Trophoblast cell (in vitro differentiated cells and primary cell): ENCODE measurements at regions not wholly inside any gene's neighbourhood (a gene's known extent, or its start where the extent isn't known, plus 50 kb on each side); places are given as distances from the start of the nearest gene placed in this dataset.

Experiments
- DNase-seq, 2 donors: peaks; one replicate each; pipeline ENCODE4 v3.0.0-alpha.2; 2016
- H2AFZ ChIP-seq: 2 replicates; pipeline ENCODE4 v1.6.1; 2013; ENCODE audit warnings: low read length, moderate library complexity, mild to moderate bottlenecking; ENCODE audit not compliant: insufficient read depth, poor library complexity
- H2AK5ac ChIP-seq: 2 replicates; pipeline ENCODE4 v1.6.1; 2013; ENCODE audit warnings: mild to moderate bottlenecking, low read length
- H2BK120ac ChIP-seq: 2 replicates; pipeline ENCODE4 v1.6.1; 2013; ENCODE audit warnings: low read length, mild to moderate bottlenecking, moderate library complexity; ENCODE audit not compliant: insufficient read depth, poor library complexity
- H2BK12ac ChIP-seq: 2 replicates; pipeline ENCODE4 v1.6.1; 2013; ENCODE audit warnings: mild to moderate bottlenecking, low read length, moderate library complexity
- H2BK5ac ChIP-seq: 2 replicates; pipeline ENCODE4 v1.6.1; 2013; ENCODE audit warnings: low read length, low read depth, moderate library complexity, mild to moderate bottlenecking; ENCODE audit not compliant: poor library complexity
- H3K14ac ChIP-seq: 2 replicates; pipeline ENCODE4 v1.6.1; 2013; ENCODE audit warnings: mild to moderate bottlenecking, low read length
- H3K18ac ChIP-seq: 2 replicates; pipeline ENCODE4 v1.6.1; 2013; ENCODE audit warnings: mild to moderate bottlenecking, low read length
- H3K23ac ChIP-seq: 2 replicates; pipeline ENCODE4 v1.6.1; 2013; ENCODE audit warnings: low read length
- H3K27ac ChIP-seq: 2 replicates; pipeline ENCODE4 v1.5.1; 2013; ENCODE audit warnings: low read depth, mild to moderate bottlenecking, inconsistent platforms, low read length, moderate library complexity
- H3K27me3 ChIP-seq: 2 replicates; pipeline ENCODE4 v1.6.1; 2013; ENCODE audit warnings: inconsistent platforms, mild to moderate bottlenecking, low read length, moderate library complexity; ENCODE audit not compliant: insufficient read depth
- H3K36me3 ChIP-seq, 2 experiments: 1 replicate in 1 of 2; 2 replicates in 1 of 2; pipeline ENCODE4 v1.6.1; 2013; ENCODE audit warnings: low read length in 2 of 2, mild to moderate bottlenecking in 2 of 2, moderate library complexity in 1 of 2; ENCODE audit not compliant: insufficient read depth in 2 of 2, control insufficient read depth in 1 of 2
- H3K4ac ChIP-seq: 2 replicates; pipeline ENCODE4 v1.6.1; 2013; ENCODE audit warnings: low read depth, mild to moderate bottlenecking, low read length, moderate library complexity
- H3K4me1 ChIP-seq, 2 experiments: 1 replicate in 1 of 2; 2 replicates in 1 of 2; pipeline ENCODE4 v1.6.1; 2013; ENCODE audit warnings: low read length in 2 of 2, mild to moderate bottlenecking in 2 of 2, moderate library complexity in 1 of 2; ENCODE audit not compliant: insufficient read depth in 2 of 2, control insufficient read depth in 1 of 2
- H3K4me2 ChIP-seq: 2 replicates; pipeline ENCODE4 v1.6.1; 2013; ENCODE audit warnings: inconsistent platforms, mild to moderate bottlenecking, low read length, moderate library complexity
- H3K4me3 ChIP-seq: 2 replicates; pipeline ENCODE4 v1.5.1; 2013; ENCODE audit warnings: mild to moderate bottlenecking, low read depth, low read length, inconsistent platforms
- H3K79me1 ChIP-seq: one replicate; pipeline ENCODE4 v1.6.1; 2013; ENCODE audit warnings: low read length
- H3K79me2 ChIP-seq: 2 replicates; pipeline ENCODE4 v1.6.1; 2013; ENCODE audit warnings: low read length, mild to moderate bottlenecking; ENCODE audit not compliant: control insufficient read depth, insufficient read depth, poor library complexity
- H3K9ac ChIP-seq: 2 replicates; pipeline ENCODE4 v1.6.1; 2013; ENCODE audit warnings: mild to moderate bottlenecking, low read length
- H3K9me3 ChIP-seq: 2 replicates; pipeline ENCODE4 v1.6.1; 2013; ENCODE audit warnings: low read depth, mild to moderate bottlenecking, control low read depth, inconsistent platforms, low read length; ENCODE audit not compliant: insufficient read depth
- H4K12ac ChIP-seq: 2 replicates; pipeline ENCODE4 v1.6.1; 2013; ENCODE audit warnings: low read depth, mild to moderate bottlenecking, low read length, moderate library complexity
- H4K8ac ChIP-seq: 2 replicates; pipeline ENCODE4 v1.6.1; 2013; ENCODE audit warnings: low read depth, mild to moderate bottlenecking, low read length, moderate library complexity
- H4K91ac ChIP-seq: one replicate; pipeline ENCODE4 v1.6.1; 2013; ENCODE audit warnings: low read depth, mild to moderate bottlenecking, low read length, moderate library complexity
- WGBS: extraction: QIAGEN DNeasy Blood & Tissue Kit; methylation state at CpG from one replicate; pipeline ENCODE4 v1.1.7; 2013; ENCODE audit warnings: missing lambda C conversion rate; ENCODE audit not compliant: insufficient read length, insufficient coverage; ENCODE audit errors: extremely low coverage; 5-methylcytosine and 5-hydroxymethylcytosine counted together

DNA sequence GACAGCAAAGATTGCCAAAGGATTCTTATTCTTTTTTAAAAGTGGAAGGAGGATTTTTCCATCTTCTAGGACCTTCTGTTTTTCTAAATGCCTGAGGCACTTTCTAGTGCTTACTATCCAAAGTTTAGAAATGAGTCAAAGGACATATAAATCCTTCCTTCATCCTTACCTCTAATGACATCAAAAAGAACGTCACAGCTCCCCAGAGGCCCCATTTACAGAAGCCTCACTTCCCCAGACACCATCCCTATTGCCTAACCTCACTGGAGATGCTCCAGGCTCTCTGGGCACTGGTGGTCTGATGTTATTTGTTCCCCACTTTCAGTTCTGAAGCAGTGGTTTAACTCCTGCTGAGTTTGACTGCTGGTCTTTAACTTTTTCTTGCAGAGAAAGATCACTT, 504.3 kb downstream of the AGTPBP1 start:
- Histone ChIP-seq H3K27ac (no peak overlapping the region), H3K79me1 (no peaks in the 10 kb centered on the region), H2AK5ac (no peak overlapping the region), H3K18ac (no peak overlapping the region), H3K4me3 (no peak overlapping the region), H3K4me2 (no peak overlapping the region), H4K12ac (no peak overlapping the region), H3K23ac (no peak overlapping the region), H3K36me3 (no peaks in the 10 kb centered on the region), H2BK5ac (no peak overlapping the region), H3K79me2 (no peaks in the 10 kb centered on the region), H2BK120ac (no peak overlapping the region), H4K91ac (no peak overlapping the region), H4K8ac (no peak overlapping the region), H3K4me1 (no peaks in the 10 kb centered on the region), H2BK12ac (no peak overlapping the region), H3K4ac (no peak overlapping the region), H3K9me3 (no peaks in the 10 kb centered on the region), H2AFZ (no peak overlapping the region), H3K9ac (no peak overlapping the region), H3K14ac (no peak overlapping the region), H3K27me3 (no peaks in the 10 kb centered on the region)
- no peak for DNase-seq
- no CpG with 5 or more reads among the region's 1 CpG for WGBS

DNA sequence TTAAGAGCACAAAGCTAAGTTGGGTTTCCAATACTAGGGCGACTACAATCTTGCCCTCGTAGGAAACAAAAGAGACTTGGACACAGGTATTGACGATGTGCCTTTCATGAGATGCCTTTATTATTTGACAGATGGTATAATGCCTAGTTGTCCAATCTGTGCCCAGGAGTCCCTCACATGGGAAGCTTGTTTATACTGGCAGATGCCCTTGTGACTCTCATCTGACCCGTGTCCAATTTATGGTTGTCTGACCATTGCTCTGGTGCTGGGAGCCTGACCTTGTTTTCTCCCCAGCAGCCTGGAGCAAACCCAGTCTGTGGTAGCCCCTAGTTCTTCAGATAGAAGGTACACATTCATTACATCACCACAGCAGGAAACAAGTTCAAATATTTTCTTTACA, 511.7 kb downstream of the AGTPBP1 start:
- H2BK12ac ChIP-seq, result no peak overlapping the region
- H3K4me2 ChIP-seq, result no peak overlapping the region
- no peaks in the 10 kb centered on the region for H3K9me3 ChIP-seq
- WGBS, result no CpG with 5 or more reads among the region's 4 CpGs
- H3K14ac ChIP-seq, result no peak overlapping the region
- H3K4ac ChIP-seq, result no peak overlapping the region
- no peak overlapping the region for H3K23ac ChIP-seq
- no peak overlapping the region for H3K4me3 ChIP-seq
- no peak overlapping the region for H3K18ac ChIP-seq
- H3K9ac ChIP-seq, result no peak overlapping the region
- no peak overlapping the region for H4K12ac ChIP-seq
- H4K8ac ChIP-seq, result no peak overlapping the region
- H3K27ac ChIP-seq, result no peak overlapping the region
- no peaks in the 10 kb centered on the region for H3K79me2 ChIP-seq
- no peaks in the 10 kb centered on the region for H3K79me1 ChIP-seq
- no peak overlapping the region for H2BK5ac ChIP-seq
- DNase-seq, result no peak
- H2AK5ac ChIP-seq, result no peak overlapping the region
- no peaks in the 10 kb centered on the region for H3K27me3 ChIP-seq
- no peak overlapping the region for H2BK120ac ChIP-seq
- H3K4me1 ChIP-seq, result no peaks in the 10 kb centered on the region
- H4K91ac ChIP-seq, result no peak overlapping the region
- no peak overlapping the region for H2AFZ ChIP-seq
- H3K36me3 ChIP-seq, result no peaks in the 10 kb centered on the region

DNA sequence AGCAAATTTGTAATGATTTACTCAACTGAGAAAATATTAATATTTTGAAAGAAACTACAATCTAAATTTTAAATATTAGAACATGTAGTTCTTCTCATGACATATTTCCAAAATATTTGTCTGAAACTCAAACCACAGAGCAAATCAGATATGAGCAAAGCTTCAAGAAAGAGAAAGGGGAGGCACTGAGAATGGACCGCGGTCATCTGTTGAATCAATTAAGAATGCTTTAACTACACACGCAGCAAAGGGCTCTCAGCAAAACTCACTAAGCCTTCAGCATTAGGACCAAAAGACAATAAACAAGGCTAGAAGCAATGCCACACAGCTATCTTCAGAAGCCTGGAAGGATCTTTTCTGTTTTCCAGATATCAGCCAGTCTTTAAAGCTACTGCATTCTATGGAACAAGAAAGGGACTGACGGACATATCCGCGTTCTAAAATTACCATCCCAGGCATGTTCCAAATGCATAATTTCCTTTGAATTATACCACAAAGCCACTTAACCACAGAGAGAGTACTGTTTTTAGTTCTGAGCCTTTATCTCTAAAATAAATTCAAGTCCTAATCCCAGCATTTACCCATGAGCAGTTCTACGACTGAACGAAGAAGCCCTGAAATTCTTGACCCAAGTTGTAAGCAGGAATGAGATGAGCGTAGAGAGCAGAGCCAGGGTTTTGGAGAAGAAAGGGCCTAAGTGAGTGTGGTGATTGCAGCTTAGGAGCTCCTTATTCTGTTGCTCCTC, 513.5 kb downstream of the AGTPBP1 start:
- no peak overlapping the region for H4K12ac ChIP-seq
- no peaks in the 10 kb centered on the region for H3K36me3 ChIP-seq
- WGBS, result no CpG with 5 or more reads among the region's 9 CpGs
- no peaks in the 10 kb centered on the region for H3K79me2 ChIP-seq
- H4K91ac ChIP-seq, result no peak overlapping the region
- no peak overlapping the region for H3K9ac ChIP-seq
- H2AK5ac ChIP-seq, result no peak overlapping the region
- H3K18ac ChIP-seq, result no peak overlapping the region
- no peak overlapping the region for H2BK120ac ChIP-seq
- no peak overlapping the region for H4K8ac ChIP-seq
- no peaks in the 10 kb centered on the region for H3K27me3 ChIP-seq
- no peak overlapping the region for H2BK5ac ChIP-seq
- no peaks in the 10 kb centered on the region for H3K79me1 ChIP-seq
- no peak overlapping the region for H3K4me3 ChIP-seq
- H3K4me1 ChIP-seq, result no peaks in the 10 kb centered on the region
- H2BK12ac ChIP-seq, result no peak overlapping the region
- H2AFZ ChIP-seq, result no peak overlapping the region
- H3K4ac ChIP-seq, result no peak overlapping the region
- H3K4me2 ChIP-seq, result no peak overlapping the region
- DNase-seq, result no peak
- no peaks in the 10 kb centered on the region for H3K9me3 ChIP-seq
- H3K27ac ChIP-seq, result no peak overlapping the region
- no peak overlapping the region for H3K23ac ChIP-seq
- H3K14ac ChIP-seq, result no peak overlapping the region

DNA sequence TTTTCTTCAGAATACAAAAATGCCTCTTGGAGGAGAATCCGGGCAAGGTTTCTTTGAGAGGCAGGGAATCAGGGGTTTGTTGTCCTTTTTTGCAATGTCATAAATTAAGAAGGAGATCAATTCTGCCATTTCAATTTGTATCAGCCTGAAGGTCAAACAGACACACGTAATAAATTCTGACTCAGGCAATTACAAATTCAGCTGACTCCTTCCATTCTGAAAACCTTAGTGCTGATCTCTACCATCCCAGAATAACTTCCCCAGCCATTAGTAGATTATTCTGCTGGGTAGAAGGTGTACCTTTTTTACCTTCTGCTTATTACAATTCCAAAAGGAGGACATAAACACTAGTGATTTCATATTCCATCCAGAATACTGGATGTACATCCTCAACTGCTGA, 516.6 kb downstream of the AGTPBP1 start:
- Histone ChIP-seq H2BK5ac (no peak overlapping the region), H3K27me3 (no peaks in the 10 kb centered on the region), H2BK12ac (no peak overlapping the region), H2AK5ac (no peak overlapping the region), H3K18ac (no peak overlapping the region), H3K4me1 (no peaks in the 10 kb centered on the region), H4K91ac (no peak overlapping the region), H3K4me2 (no peak overlapping the region), H3K23ac (no peak overlapping the region), H3K27ac (no peak overlapping the region), H4K8ac (no peak overlapping the region), H3K14ac (no peak overlapping the region), H3K79me2 (no peaks in the 10 kb centered on the region), H2AFZ (no peak overlapping the region), H4K12ac (no peak overlapping the region), H3K9ac (no peak overlapping the region), H3K4ac (no peak overlapping the region), H3K79me1 (no peaks in the 10 kb centered on the region), H2BK120ac (no peak overlapping the region), H3K9me3 (no peaks in the 10 kb centered on the region), H3K36me3 (no peaks in the 10 kb centered on the region), H3K4me3 (no peak overlapping the region)
- WGBS, result no CpG with 5 or more reads among the region's 2 CpGs
- no peak for DNase-seq
